T-helper 1 cell treated with Interleukin-12 subunit alpha and Interleukin-12 subunit beta and Interleukin-4 antibody, amounts not matched to agents 30 μg/mL and 1 μg/mL, for 36 hours (primary cell): ENCODE measurements at regions not wholly inside any gene's neighbourhood (a gene's known extent, or its start where the extent isn't known, plus 50 kb on each side); places are given as distances from the start of the nearest gene placed in this dataset.

ENCODE experiments used
- H3K27ac Mint-ChIP-seq: one replicate; pipeline ENCODE4 v1.8.0; 2021; ENCODE audit warnings: mild to moderate bottlenecking, mixed read lengths
- H3K27me3 Mint-ChIP-seq: one replicate; pipeline ENCODE4 v1.8.0; 2021; ENCODE audit warnings: low read depth, mixed read lengths
- H3K36me3 Mint-ChIP-seq: one replicate; pipeline ENCODE4 v1.8.0; 2021; ENCODE audit warnings: low read depth, mixed read lengths
- H3K4me1 Mint-ChIP-seq: one replicate; pipeline ENCODE4 v1.8.0; 2021; ENCODE audit warnings: low read depth, mixed read lengths
- H3K4me3 Mint-ChIP-seq: one replicate; pipeline ENCODE4 v1.8.0; 2021; ENCODE audit warnings: mild to moderate bottlenecking, moderate library complexity, mixed read lengths
- H3K9me3 Mint-ChIP-seq: one replicate; pipeline ENCODE4 v1.8.0; 2021; ENCODE audit warnings: mixed read lengths

GRCh38 chr6:142694054-142694453, 250.9 kb downstream of the HIVEP2 start:
- peaks cover 5% of the 10 kb centered on the region for H3K4me1 Mint-ChIP-seq
- no peaks in the 10 kb centered on the region for H3K9me3 Mint-ChIP-seq
- no peaks in the 10 kb centered on the region for H3K36me3 Mint-ChIP-seq
- no peak overlapping the region for H3K4me3 Mint-ChIP-seq
- no peak overlapping the region for H3K27ac Mint-ChIP-seq
- no peaks in the 10 kb centered on the region for H3K27me3 Mint-ChIP-seq

GRCh38 chr6:142695016-142695415, 250.0 kb downstream of the HIVEP2 start:
- Mint-ChIP-seq H3K27me3 (no peaks in the 10 kb centered on the region), H3K4me1 (peaks cover 5% of the 10 kb centered on the region), H3K36me3 (no peaks in the 10 kb centered on the region), H3K4me3 (no peak overlapping the region), H3K27ac (no peak overlapping the region), H3K9me3 (no peaks in the 10 kb centered on the region)

- peaks cover 5% of the 10 kb centered on the region for H3K4me1 Mint-ChIP-seq
- no peak overlapping the region for H3K27ac Mint-ChIP-seq
- H3K36me3 Mint-ChIP-seq = no peaks in the 10 kb centered on the region
- H3K9me3 Mint-ChIP-seq = no peaks in the 10 kb centered on the region
- no peaks in the 10 kb centered on the region for H3K27me3 Mint-ChIP-seq
- H3K4me3 Mint-ChIP-seq = no peak overlapping the region
These were observed 248.6 kb downstream of the HIVEP2 start for GRCh38 chr6:142696123-142697000.

- Mint-ChIP-seq H3K4me3 (no peak overlapping the region), H3K4me1 (peaks cover 5% of the 10 kb centered on the region), H3K9me3 (no peaks in the 10 kb centered on the region), H3K27me3 (no peaks in the 10 kb centered on the region), H3K36me3 (no peaks in the 10 kb centered on the region), H3K27ac (no peak overlapping the region)
These were observed 248.0 kb downstream of the HIVEP2 start for GRCh38 chr6:142697001-142697335.

GRCh38 chr6:142697922-142698321, 247.1 kb downstream of the HIVEP2 start:
- peaks cover 4% of the 10 kb centered on the region for H3K4me1 Mint-ChIP-seq
- H3K4me3 Mint-ChIP-seq = no peak overlapping the region
- H3K9me3 Mint-ChIP-seq = no peaks in the 10 kb centered on the region
- no peak overlapping the region for H3K27ac Mint-ChIP-seq
- H3K27me3 Mint-ChIP-seq = no peaks in the 10 kb centered on the region
- H3K36me3 Mint-ChIP-seq = no peaks in the 10 kb centered on the region

- H3K4me3 Mint-ChIP-seq = no peak overlapping the region
- no peaks in the 10 kb centered on the region for H3K36me3 Mint-ChIP-seq
- H3K9me3 Mint-ChIP-seq = no peaks in the 10 kb centered on the region
- H3K4me1 Mint-ChIP-seq = peaks cover 1% of the 10 kb centered on the region
- H3K27ac Mint-ChIP-seq = no peak overlapping the region
- H3K27me3 Mint-ChIP-seq = no peaks in the 10 kb centered on the region
These were observed 246.2 kb downstream of the HIVEP2 start for GRCh38 chr6:142698751-142699150.

- no peak overlapping the region for H3K4me3 Mint-ChIP-seq
- no peaks in the 10 kb centered on the region for H3K9me3 Mint-ChIP-seq
- no peaks in the 10 kb centered on the region for H3K27me3 Mint-ChIP-seq
- no peaks in the 10 kb centered on the region for H3K36me3 Mint-ChIP-seq
- no peaks in the 10 kb centered on the region for H3K4me1 Mint-ChIP-seq
- no peak overlapping the region for H3K27ac Mint-ChIP-seq
These were observed 245.6 kb downstream of the HIVEP2 start for GRCh38 chr6:142699391-142699790.

GRCh38 chr6:142700032-142700431, 244.9 kb downstream of the HIVEP2 start:
- no peak overlapping the region for H3K4me3 Mint-ChIP-seq
- no peaks in the 10 kb centered on the region for H3K27me3 Mint-ChIP-seq
- H3K36me3 Mint-ChIP-seq = no peaks in the 10 kb centered on the region
- no peak overlapping the region for H3K27ac Mint-ChIP-seq
- H3K4me1 Mint-ChIP-seq = no peaks in the 10 kb centered on the region
- H3K9me3 Mint-ChIP-seq = no peaks in the 10 kb centered on the region

GRCh38 chr6:142700671-142701312, 244.2 kb downstream of the HIVEP2 start:
- Mint-ChIP-seq H3K4me1 (no peaks in the 10 kb centered on the region), H3K27ac (no peak overlapping the region), H3K27me3 (no peaks in the 10 kb centered on the region), H3K36me3 (no peaks in the 10 kb centered on the region), H3K4me3 (no peak overlapping the region), H3K9me3 (no peaks in the 10 kb centered on the region)
